ENCODE measurements at regions not wholly inside any gene's neighbourhood (a gene's known extent, or its start where the extent isn't known, plus 50 kb on each side); places are given as distances from the start of the nearest gene placed in this dataset.

DNA sequence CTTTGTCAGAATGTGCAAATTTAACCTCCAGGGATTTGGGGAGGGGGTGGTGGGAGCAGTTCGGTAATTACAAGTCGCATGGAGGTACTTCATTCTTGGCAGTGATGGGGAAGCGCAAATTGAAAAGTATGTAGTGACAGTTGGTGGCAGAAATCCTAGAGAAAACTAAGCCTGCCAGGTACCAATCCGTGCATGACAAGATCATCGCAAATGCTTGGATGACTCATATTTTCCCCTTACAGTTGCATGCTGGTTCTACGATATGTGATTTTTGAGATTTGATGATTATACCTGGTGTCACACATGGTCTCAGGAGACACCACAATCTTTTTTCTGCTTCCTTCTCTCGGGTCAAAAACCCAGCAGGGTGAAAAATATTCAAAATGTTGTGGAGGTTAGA, 479.7 kb upstream of the ID2 start:
- TF ChIP-seq POLR2AphosphoS5 (IDR thresholded peaks at IDR 0.05; ENCODE audit: low read depth, low read length) (no peak), TAF1 (IDR thresholded peaks at IDR 0.05; ENCODE audit: borderline replicate concordance, insufficient read depth, low read length) (no peak), SIN3A (IDR thresholded peaks at IDR 0.05; ENCODE audit: borderline replicate concordance, insufficient read depth, low read length) (no peak)
